GM21447 (cell line): ENCODE measurements at regions not wholly inside any gene's neighbourhood (a gene's known extent, or its start where the extent isn't known, plus 50 kb on each side); places are given as distances from the start of the nearest gene placed in this dataset.
"Not testable (repeated sequence)": the region's sequence is repeated elsewhere in the genome, so short reads cannot be mapped to it uniquely, and the experiment has no call there.

Experiments
- ATAC-seq: cut with Tn5 transposase; IDR thresholded peaks from one replicate; pipeline ENCODE4 v1.9.1; 2021; ENCODE audit not compliant: unreplicated experiment

- ATAC-seq: no peak
Observed at GRCh38 chr11:97905101-97905500, 1115.6 kb upstream of the CNTN5 start.

GRCh38 chr11:97905671-97906070, 1115.1 kb upstream of the CNTN5 start:
- no peak for ATAC-seq

GRCh38 chr11:97908354-97908753, 1112.4 kb upstream of the CNTN5 start:
- no peak for ATAC-seq

DNA sequence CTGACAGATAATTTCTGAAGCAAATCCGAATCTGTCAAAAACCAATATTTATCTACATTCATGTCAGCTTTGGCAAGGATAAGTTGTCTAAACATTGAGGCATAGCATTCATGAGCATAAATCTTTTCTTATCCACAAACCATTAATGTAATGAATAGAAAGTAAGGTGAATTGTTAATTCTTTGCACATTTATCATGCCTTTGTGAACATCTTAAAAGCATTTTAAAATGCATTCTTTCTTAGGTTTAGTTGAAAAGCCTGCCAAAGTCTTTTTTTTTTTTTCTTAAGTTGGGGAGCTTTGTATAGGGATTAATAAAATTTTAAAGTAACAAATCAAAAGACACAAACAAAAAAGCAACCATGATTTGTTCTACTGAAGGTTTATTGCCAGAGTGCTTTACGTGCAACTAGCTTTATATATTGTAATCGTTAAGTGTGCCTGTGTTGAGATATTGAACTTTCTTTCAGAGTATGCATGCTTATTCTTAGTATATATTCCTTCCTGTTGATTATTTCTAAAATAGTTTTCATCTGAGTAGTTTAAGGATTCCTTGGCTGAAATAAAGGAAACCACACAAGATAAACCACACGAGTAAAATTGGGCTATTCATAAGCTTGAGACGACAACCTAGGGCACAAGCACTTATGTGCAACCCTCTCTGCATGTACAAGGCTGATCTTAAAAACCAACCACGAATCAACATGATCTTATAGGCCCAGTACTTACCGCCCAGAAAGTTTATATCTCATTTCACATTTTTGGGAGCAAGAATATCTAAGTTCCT, 1110.9 kb upstream of the CNTN5 start:
- no peak for ATAC-seq

DNA sequence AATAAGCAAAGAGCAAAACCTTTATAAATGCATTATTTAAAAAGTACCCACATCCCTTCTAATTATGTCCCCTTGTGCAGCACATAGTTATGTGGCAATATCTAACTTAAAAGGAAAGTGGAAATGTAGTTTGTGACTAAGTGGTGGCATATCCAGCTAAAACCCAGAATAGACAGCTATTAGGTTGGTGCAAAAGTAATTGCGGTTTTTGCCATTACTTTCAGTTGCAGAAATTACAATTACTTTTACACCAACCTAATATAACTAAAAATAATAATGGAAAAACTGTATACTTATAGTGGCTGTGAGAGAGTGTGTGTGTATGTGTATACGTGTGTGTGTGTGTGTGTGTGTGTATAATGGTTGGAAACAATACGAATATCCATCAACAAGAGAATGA, 1108.1 kb upstream of the CNTN5 start:
- ATAC-seq: no peak

DNA sequence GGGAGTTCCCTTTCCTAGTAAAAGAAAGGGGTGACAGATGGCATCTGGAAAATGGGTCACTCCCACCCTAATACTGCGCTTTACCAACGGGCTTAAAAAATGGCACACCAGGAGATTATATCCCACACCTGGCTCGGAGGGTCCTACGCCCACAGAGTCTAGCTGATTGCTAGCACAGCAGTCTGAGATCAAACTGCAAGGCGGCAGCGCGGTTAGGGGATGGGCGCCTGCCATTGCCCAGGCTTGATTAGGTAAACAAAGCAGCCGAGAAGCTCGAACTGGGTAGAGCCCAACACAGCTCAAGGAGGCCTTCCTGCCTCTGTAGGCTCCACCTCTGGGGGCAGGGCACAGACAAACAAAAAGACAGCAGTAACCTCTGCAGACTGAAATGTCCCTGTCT, 1097.8 kb upstream of the CNTN5 start:
- not testable (repeated sequence) for ATAC-seq

DNA sequence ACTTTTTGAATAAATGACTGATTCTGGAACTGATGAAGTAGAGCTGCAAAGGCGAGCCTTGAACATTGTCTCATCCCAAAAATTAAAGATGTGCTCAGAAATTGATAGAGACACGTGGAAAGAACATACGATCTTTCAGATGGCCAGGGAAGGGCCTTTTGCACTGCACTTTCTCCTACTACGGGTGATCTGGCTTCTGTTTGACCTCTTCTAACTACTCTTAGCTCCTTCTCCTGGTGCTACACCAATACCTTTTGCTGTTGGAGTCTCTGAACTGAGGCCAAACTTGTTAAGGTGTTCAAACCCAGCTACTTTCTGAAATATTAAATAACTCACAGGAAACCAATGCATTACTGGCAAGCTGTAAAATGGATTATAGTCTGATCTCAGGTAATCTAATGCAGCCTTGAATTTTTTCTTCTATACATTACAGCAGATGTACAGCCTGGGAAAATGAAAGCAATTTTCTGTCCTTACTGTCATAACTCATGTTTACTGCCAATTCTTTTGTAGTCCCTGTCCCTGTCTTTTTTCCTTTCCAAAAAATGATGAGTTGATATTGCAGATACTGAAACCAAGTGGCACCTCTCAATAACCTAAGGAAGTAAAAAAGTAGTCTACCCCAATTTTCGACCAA, 1086.1 kb upstream of the CNTN5 start:
- ATAC-seq: no peak

GRCh38 chr11:97937501-97937900, 1083.2 kb upstream of the CNTN5 start:
- no peak for ATAC-seq

GRCh38 chr11:97938789-97939188, 1082.0 kb upstream of the CNTN5 start:
- no peak for ATAC-seq

DNA sequence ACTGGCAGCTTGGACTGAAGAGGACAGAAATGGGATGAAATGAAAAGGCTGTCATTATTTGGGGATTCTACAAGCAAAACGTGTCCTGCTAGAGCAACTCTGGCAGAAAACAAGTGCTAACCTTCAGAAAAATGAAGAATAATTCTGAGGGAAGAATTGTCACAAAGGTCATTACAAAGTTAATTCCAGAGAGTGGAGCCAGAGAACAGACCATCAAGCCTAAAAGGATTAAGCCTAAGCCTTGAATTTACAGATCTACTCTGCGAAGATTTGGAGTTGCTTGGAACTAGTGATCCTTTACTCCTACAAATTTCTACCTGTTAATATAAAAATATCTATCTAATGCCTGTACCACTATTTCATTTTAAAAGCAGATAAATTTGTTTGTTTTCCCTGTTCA, 1077.3 kb upstream of the CNTN5 start:
- no peak for ATAC-seq

DNA sequence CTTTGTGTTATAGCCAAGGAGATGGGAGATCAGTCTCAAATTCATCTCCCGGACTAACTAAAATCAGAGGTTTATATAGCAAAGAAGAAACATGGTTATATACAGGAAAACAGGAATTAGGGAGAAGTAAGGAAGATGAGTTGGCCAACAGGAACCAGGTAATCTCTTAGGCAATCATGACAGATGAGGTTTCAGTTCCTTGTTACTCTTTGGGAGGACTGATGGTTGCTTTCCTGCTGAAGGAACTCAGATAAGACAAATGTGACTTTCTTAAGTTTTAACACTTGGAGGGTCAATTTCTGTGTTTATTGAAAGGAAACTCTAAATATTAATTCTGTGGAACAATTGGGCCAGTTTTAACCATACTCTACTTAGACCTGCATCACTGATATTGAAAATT, 1072.0 kb upstream of the CNTN5 start:
- ATAC-seq: no peak

GRCh38 chr11:97955595-97955994, 1065.2 kb upstream of the CNTN5 start:
- ATAC-seq: no peak

GRCh38 chr11:97956904-97957303, 1063.8 kb upstream of the CNTN5 start:
- ATAC-seq: no peak

GRCh38 chr11:97961431-97961830, 1059.3 kb upstream of the CNTN5 start:
- ATAC-seq: no peak

- ATAC-seq: no peak
Observed at GRCh38 chr11:97962758-97963157, 1058.0 kb upstream of the CNTN5 start.

- no peak for ATAC-seq
Observed at GRCh38 chr11:97963528-97964331, 1057.0 kb upstream of the CNTN5 start.

DNA sequence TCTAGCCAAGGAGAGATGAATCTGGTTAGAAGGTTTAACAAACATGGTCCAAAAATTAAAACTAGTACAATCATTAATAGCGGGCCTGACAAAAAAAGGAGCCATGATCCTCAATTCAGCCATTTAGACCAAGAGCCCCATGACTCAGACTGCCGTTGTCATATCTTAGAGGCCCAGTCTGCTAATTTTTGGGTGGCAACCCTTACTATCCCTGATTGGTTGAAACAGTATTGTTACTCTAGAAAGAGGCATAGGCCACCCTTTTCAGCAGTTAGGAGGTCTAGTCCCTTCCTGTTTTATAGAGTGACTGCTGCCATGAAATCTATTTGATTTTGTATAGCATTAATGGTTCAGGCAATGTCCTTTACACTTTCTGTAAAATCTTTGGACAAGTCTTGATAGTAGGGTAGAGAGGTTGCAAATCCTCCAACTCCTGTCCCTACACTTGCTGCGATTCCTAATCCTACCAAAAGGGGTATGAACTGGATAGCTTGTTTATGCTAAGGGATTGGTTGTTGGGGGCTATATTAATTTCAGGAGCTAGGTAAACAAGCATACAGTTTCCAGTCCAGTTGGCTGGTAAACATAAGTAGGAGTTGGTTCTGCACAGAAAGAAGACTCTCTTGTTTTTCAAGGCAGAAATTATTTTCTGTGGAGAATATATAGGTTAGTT, 1056.3 kb upstream of the CNTN5 start:
- no peak for ATAC-seq

GRCh38 chr11:97965849-97966646, 1054.7 kb upstream of the CNTN5 start:
- ATAC-seq: no peak

DNA sequence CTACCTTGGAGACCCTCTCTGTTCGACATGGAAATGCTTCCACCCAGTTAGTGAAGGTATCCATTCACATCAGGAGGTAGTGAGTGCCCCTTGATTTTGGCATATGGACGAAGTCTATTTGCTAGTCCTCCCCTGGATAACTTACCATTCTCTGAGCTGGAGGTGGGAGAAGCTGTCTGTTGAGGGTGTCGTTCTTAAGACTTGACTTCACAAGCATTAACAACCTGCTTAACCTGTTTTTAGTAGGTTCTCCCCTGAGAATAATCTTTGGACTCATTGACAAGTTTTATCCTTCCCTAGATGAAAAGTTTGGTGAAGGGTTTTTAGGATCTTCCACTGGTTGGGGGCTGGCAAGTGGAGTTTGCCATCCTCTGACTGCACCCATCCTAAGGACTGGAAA, 1053.8 kb upstream of the CNTN5 start:
- ATAC-seq: no peak

- ATAC-seq: no peak
Observed at GRCh38 chr11:97968071-97968470, 1052.7 kb upstream of the CNTN5 start.

DNA sequence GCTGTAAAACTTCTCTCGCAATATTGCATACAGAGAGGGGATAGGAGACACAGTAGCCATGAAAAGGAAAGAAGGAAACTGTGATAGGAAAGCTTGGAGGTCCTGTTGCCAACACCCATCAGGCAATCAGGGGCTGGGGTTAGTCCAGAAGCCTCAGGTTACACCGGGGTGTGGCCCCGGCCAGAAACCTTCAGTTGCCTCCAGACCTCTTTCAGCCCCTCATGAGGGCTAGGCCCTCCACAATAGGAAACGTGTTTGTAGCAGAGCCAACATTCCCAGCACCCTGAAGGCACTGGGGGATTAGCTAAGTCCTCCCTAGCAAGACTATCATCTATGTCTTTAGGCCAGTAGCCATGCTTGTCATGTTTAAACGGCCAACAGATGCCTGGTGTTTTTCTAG, 1048.0 kb upstream of the CNTN5 start:
- ATAC-seq: no peak
